PFSK-1 (cell line): ENCODE measurements at regions not wholly inside any gene's neighbourhood (a gene's known extent, or its start where the extent isn't known, plus 50 kb on each side); places are given as distances from the start of the nearest gene placed in this dataset.

Experiments
- POLR2AphosphoS5 ChIP-seq: IDR thresholded peaks from 2 replicates; pipeline ENCODE4 v1.6.1; 2012; ENCODE audit warnings: low read depth, mild to moderate bottlenecking, control low read depth, low read length, moderate library complexity
- TF ChIP-seq, protein P1 (sequence below), 2 experiments: IDR thresholded peaks; 2 replicates each; pipeline versions ENCODE4 v1.6.1 to v1.8.0; 2011 to 2012; ENCODE audit warnings: low read depth in 2 of 2, low read length in 2 of 2, control low read depth in 1 of 2, inconsistent platforms in 1 of 2, mild to moderate bottlenecking in 1 of 2, moderate library complexity in 1 of 2; ENCODE audit not compliant: insufficient read depth in 1 of 2

DNA sequence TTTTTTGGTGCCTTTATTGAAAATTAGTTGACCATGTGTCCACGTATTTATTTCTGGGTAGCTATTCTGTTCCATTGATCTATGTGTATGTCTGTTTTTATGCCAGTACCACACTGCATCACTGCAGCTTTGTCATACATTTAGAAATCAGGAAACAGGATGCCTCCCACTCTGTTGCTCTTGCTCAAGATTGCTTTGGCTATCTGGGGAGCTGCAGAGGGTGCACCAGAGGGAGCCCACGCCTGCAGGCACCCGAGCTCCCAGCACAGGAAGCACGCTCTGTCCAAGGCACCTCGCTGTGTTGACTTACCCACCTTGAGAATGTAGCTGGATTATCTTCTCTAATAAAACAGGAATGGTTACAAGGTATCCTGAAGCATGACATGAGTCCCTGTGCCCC, 301.7 kb downstream of the TCERG1L start:
- TF ChIP-seq POLR2AphosphoS5: no peak
- TF ChIP-seq, protein P1, sequence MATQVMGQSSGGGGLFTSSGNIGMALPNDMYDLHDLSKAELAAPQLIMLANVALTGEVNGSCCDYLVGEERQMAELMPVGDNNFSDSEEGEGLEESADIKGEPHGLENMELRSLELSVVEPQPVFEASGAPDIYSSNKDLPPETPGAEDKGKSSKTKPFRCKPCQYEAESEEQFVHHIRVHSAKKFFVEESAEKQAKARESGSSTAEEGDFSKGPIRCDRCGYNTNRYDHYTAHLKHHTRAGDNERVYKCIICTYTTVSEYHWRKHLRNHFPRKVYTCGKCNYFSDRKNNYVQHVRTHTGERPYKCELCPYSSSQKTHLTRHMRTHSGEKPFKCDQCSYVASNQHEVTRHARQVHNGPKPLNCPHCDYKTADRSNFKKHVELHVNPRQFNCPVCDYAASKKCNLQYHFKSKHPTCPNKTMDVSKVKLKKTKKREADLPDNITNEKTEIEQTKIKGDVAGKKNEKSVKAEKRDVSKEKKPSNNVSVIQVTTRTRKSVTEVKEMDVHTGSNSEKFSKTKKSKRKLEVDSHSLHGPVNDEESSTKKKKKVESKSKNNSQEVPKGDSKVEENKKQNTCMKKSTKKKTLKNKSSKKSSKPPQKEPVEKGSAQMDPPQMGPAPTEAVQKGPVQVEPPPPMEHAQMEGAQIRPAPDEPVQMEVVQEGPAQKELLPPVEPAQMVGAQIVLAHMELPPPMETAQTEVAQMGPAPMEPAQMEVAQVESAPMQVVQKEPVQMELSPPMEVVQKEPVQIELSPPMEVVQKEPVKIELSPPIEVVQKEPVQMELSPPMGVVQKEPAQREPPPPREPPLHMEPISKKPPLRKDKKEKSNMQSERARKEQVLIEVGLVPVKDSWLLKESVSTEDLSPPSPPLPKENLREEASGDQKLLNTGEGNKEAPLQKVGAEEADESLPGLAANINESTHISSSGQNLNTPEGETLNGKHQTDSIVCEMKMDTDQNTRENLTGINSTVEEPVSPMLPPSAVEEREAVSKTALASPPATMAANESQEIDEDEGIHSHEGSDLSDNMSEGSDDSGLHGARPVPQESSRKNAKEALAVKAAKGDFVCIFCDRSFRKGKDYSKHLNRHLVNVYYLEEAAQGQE (IDR thresholded peaks at IDR 0.05; ENCODE audit: insufficient read depth in 1 of 2, low read depth in 2 of 2, low read length in 2 of 2): no peak
